HCT116 (cell line): ENCODE measurements at regions not wholly inside any gene's neighbourhood (a gene's known extent, or its start where the extent isn't known, plus 50 kb on each side); places are given as distances from the start of the nearest gene placed in this dataset.

Source experiments
- ATAC-seq: fragments of 200-7000 bp; cut with Tn5 transposase; 2 replicates; pipeline ENCODE4 v1.9.1; 2020; ENCODE audit warnings: mild to moderate bottlenecking, moderate library complexity
- BruUV-seq: library from RNA; stranded (reverse); fragments of 400-500 nt; replicated peaks from 2 replicates; lab custom pipeline; 2021; lab: Mats Ljungman, UMichigan
- CTCF ChIA-PET: fragments of 300-600 bp; sonication (Branson Sonifier 250); formaldehyde crosslinking; loops from one replicate; lab custom pipeline; 2021; ENCODE audit warnings: antibody characterized with exemption; lab: Charles Lee
- POLR2A ChIA-PET: fragments of 300-600, 350-600 bp; sonication (Branson Sonifier 250); formaldehyde crosslinking; loops from one replicate; lab custom pipeline; 2021; ENCODE audit warnings: antibody characterized with exemption; lab: Charles Lee
- RAD21 ChIA-PET, 2 experiments: fragments of 300-600 bp; sonication (Branson Sonifier 250); formaldehyde crosslinking; loops; one replicate each; lab custom pipeline; 2023; ENCODE audit warnings: low total read pairs in 2 of 2; ENCODE audit not compliant: uncharacterized antibody in 2 of 2, unreplicated experiment in 2 of 2, low non-redundant PET in 1 of 2; lab: Charles Lee
- DNase-seq: peaks from one replicate; pipeline ENCODE4 v3.0.0-alpha.2; 2010; ENCODE audit warnings: low read depth, low spot score
- H2AFZ ChIP-seq: fragments of 200-600 bp; shearing (Covaris generic), sonication (generic); 2 replicates; pipeline ENCODE4 v1.6.1; 2017; ENCODE audit warnings: low read depth, mixed run types, mixed read lengths, antibody characterized with exemption, low read length; ENCODE audit not compliant: poor library complexity, severe bottlenecking
- H3K27ac ChIP-seq: 2 replicates; pipeline ENCODE4 v1.5.1; 2012; ENCODE audit warnings: low read depth, low read length
- H3K27me3 ChIP-seq: fragments of 200-600 bp; sonication (generic); 2 replicates; pipeline ENCODE4 v1.6.1; 2016; ENCODE audit warnings: mixed run types, low read length, mixed read lengths; ENCODE audit not compliant: insufficient read depth
- H3K36me3 ChIP-seq, 2 experiments: fragments of 200-500 bp in 1 of 2; fragments of 200-600 bp in 1 of 2; sonication (Bioruptor generic) in 1 of 2; sonication (generic) in 1 of 2; 2 replicates each; pipeline versions ENCODE4 v1.5.1 to v1.6.1; 2014 to 2016; ENCODE audit warnings: low read length in 2 of 2, inconsistent platforms in 1 of 2, mixed read lengths in 1 of 2, mixed run types in 1 of 2; ENCODE audit not compliant: insufficient read depth in 2 of 2, control insufficient read depth in 1 of 2
- H3K4me1 ChIP-seq, 2 experiments: fragments of 200-600 bp in 1 of 2; sonication (generic) in 1 of 2; 2 replicates each; pipeline versions ENCODE4 v1.5.1 to v1.6.1; 2012 to 2017; ENCODE audit warnings: low read length in 2 of 2, inconsistent platforms in 1 of 2, mild to moderate bottlenecking in 1 of 2, mixed read lengths in 1 of 2, mixed run types in 1 of 2, moderate library complexity in 1 of 2; ENCODE audit not compliant: insufficient read depth in 2 of 2, control insufficient read depth in 1 of 2
- H3K4me2 ChIP-seq: fragments of 200-600 bp; sonication (generic); 2 replicates; pipeline ENCODE4 v1.6.1; 2017; ENCODE audit warnings: mixed run types, low read length, mixed read lengths
- H3K4me3 ChIP-seq, 2 experiments: fragments of 200-600 bp in 1 of 2; sonication (generic) in 1 of 2; replicated peaks in 1 of 2; 2 replicates each; pipeline ENCODE4 v1.5.1; 2011 to 2016; ENCODE audit warnings: low read length in 2 of 2, control low read depth in 1 of 2, low read depth in 1 of 2, mild to moderate bottlenecking in 1 of 2, mixed read lengths in 1 of 2, mixed run types in 1 of 2
- H3K79me2 ChIP-seq: fragments of 200-600 bp; sonication (generic); 2 replicates; pipeline ENCODE4 v1.6.1; 2017; ENCODE audit warnings: mild to moderate bottlenecking, mixed run types, low read length, moderate library complexity, mixed read lengths; ENCODE audit not compliant: insufficient read depth
- H3K9ac ChIP-seq: fragments of 200-600 bp; sonication (generic); 2 replicates; pipeline ENCODE4 v1.6.1; 2016; ENCODE audit warnings: low read length, mixed read lengths
- H3K9me2 ChIP-seq: fragments of 200-600 bp; sonication (generic), shearing (Covaris generic); 2 replicates; pipeline ENCODE4 v1.6.1; 2017; ENCODE audit warnings: mixed run types, mild to moderate bottlenecking, moderate library complexity; ENCODE audit not compliant: insufficient read depth
- H3K9me3 ChIP-seq, 2 experiments: fragments of 200-500 bp in 1 of 2; fragments of 200-600 bp in 1 of 2; sonication (Bioruptor generic) in 1 of 2; sonication (generic) in 1 of 2; 2 replicates each; pipeline ENCODE4 v1.6.1; 2014 to 2017; ENCODE audit warnings: low read length in 2 of 2, mixed read lengths in 2 of 2, inconsistent platforms in 1 of 2, low read depth in 1 of 2, mild to moderate bottlenecking in 1 of 2, mixed run types in 1 of 2, moderate library complexity in 1 of 2; ENCODE audit not compliant: control insufficient read depth in 1 of 2, insufficient read depth in 1 of 2
- H4K20me1 ChIP-seq: fragments of 200-600 bp; sonication (generic), shearing (Covaris generic); 2 replicates; pipeline ENCODE4 v1.6.1; 2017; ENCODE audit warnings: mixed run types, mild to moderate bottlenecking, moderate library complexity; ENCODE audit not compliant: insufficient read depth
- CTCF ChIP-seq, 3 experiments: fragments of 200-600 bp in 1 of 3; sonication (generic) in 1 of 3; IDR thresholded peaks in 2 of 3; conservative IDR thresholded peaks in 1 of 3; 2 replicates each; pipeline ENCODE4 v1.5.1; 2012 to 2017; ENCODE audit warnings: low read depth in 2 of 3, low read length in 2 of 3, antibody characterized with exemption in 1 of 3, borderline replicate concordance in 1 of 3, control low read depth in 1 of 3, mild to moderate bottlenecking in 1 of 3, mixed read lengths in 1 of 3, mixed run types in 1 of 3, moderate library complexity in 1 of 3; ENCODE audit not compliant: insufficient read depth in 1 of 3
- EGR1 ChIP-seq: IDR thresholded peaks from 2 replicates; pipeline ENCODE4 v1.6.1; 2012; ENCODE audit warnings: low read depth
- ELF1 ChIP-seq: IDR thresholded peaks from 2 replicates; pipeline ENCODE4 v1.6.1; 2012; ENCODE audit warnings: low read depth, borderline replicate concordance
- FOSL1 ChIP-seq: IDR thresholded peaks from 2 replicates; pipeline ENCODE4 v1.6.1; 2012; ENCODE audit warnings: low read depth
- POLR2A ChIP-seq: IDR thresholded peaks from 2 replicates; pipeline ENCODE4 v1.7.0; 2011; ENCODE audit warnings: borderline replicate concordance; ENCODE audit not compliant: insufficient read depth, insufficient read length; ENCODE audit errors: extremely low read depth
- POLR2AphosphoS5 ChIP-seq: IDR thresholded peaks from 2 replicates; pipeline ENCODE4 v1.6.1; 2011; ENCODE audit warnings: mild to moderate bottlenecking, low read depth, low read length, moderate library complexity
- RAD21 ChIP-seq: IDR thresholded peaks from 2 replicates; pipeline ENCODE4 v1.6.1; 2012; ENCODE audit warnings: low read depth, mild to moderate bottlenecking
- REST ChIP-seq: IDR thresholded peaks from 2 replicates; pipeline ENCODE4 v1.6.1; 2012; ENCODE audit warnings: low read depth
- YY1 ChIP-seq: IDR thresholded peaks from 2 replicates; pipeline ENCODE4 v1.6.1; 2011; ENCODE audit warnings: low read length, low read depth, moderate library complexity, mild to moderate bottlenecking; ENCODE audit not compliant: insufficient replicate concordance; ENCODE audit errors: extremely low read depth
- ZBTB33 ChIP-seq: IDR thresholded peaks from 2 replicates; pipeline ENCODE4 v1.6.1; 2011; ENCODE audit warnings: mild to moderate bottlenecking, low read length, moderate library complexity; ENCODE audit not compliant: insufficient replicate concordance; ENCODE audit errors: extremely low read depth
- ZNF274 ChIP-seq: fragments of 200-500 bp; sonication (Bioruptor generic); IDR thresholded peaks from 2 replicates; pipeline ENCODE4 v1.6.1; 2014; ENCODE audit warnings: mild to moderate bottlenecking, low read depth, low read length, inconsistent platforms
- intact Hi-C: fragments of 100-400 bp; cut with micrococcal nuclease; formaldehyde crosslinking; loops from 2 replicates; pipeline ENCODE4 v1.10.0; 2022

- RAD21 ChIA-PET: no interaction called here
- no peaks in the 10 kb centered on the region for H3K36me3 ChIP-seq
- no peaks in the 10 kb centered on the region for H4K20me1 ChIP-seq
- ATAC-seq (peak; percentile 50; the same call in 1 of the 2 replicates), DNase-seq (no peak)
- H3K9me3 ChIP-seq: no peaks in the 10 kb centered on the region
- H3K27me3 ChIP-seq: no peaks in the 10 kb centered on the region
- no peak overlapping the region for H3K4me3 ChIP-seq
- no peak for TF ChIP-seq ELF1
- peak; percentile 67 for TF ChIP-seq RAD21
- peak in 2 of 3 experiments; percentile 38 to 54; a peak in 2 of 6 replicates for TF ChIP-seq CTCF (IDR thresholded peaks at IDR 0.05 in 2 of 3, conservative IDR thresholded peaks at IDR 0.05 in 1 of 3; ENCODE audit: borderline replicate concordance in 1 of 3, insufficient read depth in 1 of 3, low read depth in 2 of 3, low read length in 2 of 3)
- TF ChIP-seq, all 23 proteins: peak for 2
- Histone ChIP-seq H3K9ac (no peak overlapping the region), H2AFZ (no peak overlapping the region), H3K9me2 (no peaks in the 10 kb centered on the region), H3K4me1 (no peaks in the 10 kb centered on the region), H3K79me2 (no peaks in the 10 kb centered on the region), H3K4me2 (no peak overlapping the region), H3K27ac (no peak overlapping the region)
- POLR2A ChIA-PET: no interaction called here
- no TSS peak for BruUV-seq
- CTCF ChIA-PET: interaction anchor here (1.0 to 4.8 kb wide), 5 partner anchors 25 to 1023 kb away, joined by 3 to 22 read pairs (median 3); no protein-coding TSS in a partner anchor
- intact Hi-C loops: loop anchor here (1.0 to 2.0 kb wide), 3 partner anchors 123 to 1172 kb away; no protein-coding TSS in a partner anchor
These were observed 381.1 kb upstream of the PKN2 start for GRCh38 chr1:88302843-88303486.

- ChIA-PET POLR2A (no interaction called here), RAD21 (no interaction called here), CTCF (no interaction called here)
- ATAC-seq: no peak
- H4K20me1 ChIP-seq: no peaks in the 10 kb centered on the region
- no peaks in the 10 kb centered on the region for H3K36me3 ChIP-seq
- no peak overlapping the region for H3K9ac ChIP-seq
- H3K9me2 ChIP-seq: no peaks in the 10 kb centered on the region
- no peak overlapping the region for H3K4me3 ChIP-seq
- DNase-seq: no peak
- H2AFZ ChIP-seq: no peak overlapping the region
- no peaks in the 10 kb centered on the region for H3K27me3 ChIP-seq
- no peak overlapping the region for H3K4me2 ChIP-seq
- H3K27ac ChIP-seq: no peak overlapping the region
- intact Hi-C loops: no loop called here
- no TSS peak for BruUV-seq
- no peaks in the 10 kb centered on the region for H3K79me2 ChIP-seq
- H3K9me3 ChIP-seq: peaks cover 0 to 3% of the 10 kb centered on the region in 2 experiments; a peak in 1 of 4 replicates
- H3K4me1 ChIP-seq: peaks cover 0 to 6% of the 10 kb centered on the region in 2 experiments; a peak in 1 of 4 replicates
- TF ChIP-seq REST: no peak
- no peak for TF ChIP-seq EGR1
- TF ChIP-seq POLR2AphosphoS5: no peak
- no peak for TF ChIP-seq YY1
- TF ChIP-seq ZNF274: no peak
- no peak for TF ChIP-seq FOSL1
- TF ChIP-seq POLR2A: no peak
- TF ChIP-seq ZBTB33: no peak
These were observed 372.8 kb upstream of the PKN2 start for GRCh38 chr1:88311265-88311664.
